Activated CD8-positive, alpha-beta T cell treated with anti-CD3 and anti-CD28 coated beads for 36 hours (primary cell): ENCODE measurements at regions not wholly inside any gene's neighbourhood (a gene's known extent, or its start where the extent isn't known, plus 50 kb on each side); places are given as distances from the start of the nearest gene placed in this dataset.

ENCODE experiments used
- ATAC-seq: fragments of 200-7000 bp; cut with Tn5 transposase; one replicate; pipeline ENCODE4 v1.10.0; 2021; ENCODE audit warnings: mild to moderate bottlenecking, moderate library complexity
- CTCF ChIA-PET: fragments of 350-600 bp; sonication (Branson Sonifier 250); formaldehyde crosslinking; loops from one replicate; lab custom pipeline; 2021; ENCODE audit warnings: antibody characterized with exemption; lab: Charles Lee
- POLR2A ChIA-PET: fragments of 350-600 bp; sonication (Branson Sonifier 250); formaldehyde crosslinking; loops from one replicate; lab custom pipeline; 2021; ENCODE audit warnings: antibody characterized with exemption; lab: Charles Lee
- DNase-seq: peaks from one replicate; pipeline ENCODE4 v3.0.0-alpha.2; 2020
- H3K27ac Mint-ChIP-seq: one replicate; pipeline ENCODE4 v1.8.0; 2021; ENCODE audit warnings: mild to moderate bottlenecking, mixed read lengths
- H3K27me3 Mint-ChIP-seq: one replicate; pipeline ENCODE4 v1.8.0; 2021; ENCODE audit warnings: mixed read lengths
- H3K36me3 Mint-ChIP-seq: one replicate; pipeline ENCODE4 v1.8.0; 2021; ENCODE audit warnings: low read depth, mixed read lengths
- H3K4me1 Mint-ChIP-seq: one replicate; pipeline ENCODE4 v1.8.0; 2021; ENCODE audit warnings: low read depth, mixed read lengths
- H3K4me3 Mint-ChIP-seq: one replicate; pipeline ENCODE4 v1.8.0; 2021; ENCODE audit warnings: mild to moderate bottlenecking, moderate library complexity, mixed read lengths
- H3K9me3 Mint-ChIP-seq: one replicate; pipeline ENCODE4 v1.8.0; 2021; ENCODE audit warnings: mixed read lengths
- intact Hi-C: fragments of 100-400 bp; cut with micrococcal nuclease; formaldehyde crosslinking; loops from one replicate; pipeline ENCODE4 v1.10.0; 2022
- TF ChIP-seq, protein P1 (sequence below): fragments of 200-600 bp; IDR thresholded peaks from one replicate; pipeline ENCODE4 v1.8.0; 2022; ENCODE audit warnings: antibody characterized with exemption, mild to moderate bottlenecking

GRCh38 chr20:52789716-52790115, 182.4 kb upstream of the TSHZ2 start:
- Mint-ChIP-seq H3K4me3 (no peak overlapping the region), H3K36me3 (no peaks in the 10 kb centered on the region), H3K27me3 (peaks cover 11% of the 10 kb centered on the region), H3K27ac (no peak overlapping the region), H3K9me3 (no peaks in the 10 kb centered on the region), H3K4me1 (no peaks in the 10 kb centered on the region)
- ChIA-PET CTCF (no interaction called here), POLR2A (interaction anchor here (0.9 kb wide), 1 partner anchor 14 kb away, joined by 3 read pairs; no protein-coding TSS in a partner anchor)
- intact Hi-C loops, result no loop called here
- ATAC-seq (no peak), DNase-seq (no peak)
- TF ChIP-seq, protein P1, sequence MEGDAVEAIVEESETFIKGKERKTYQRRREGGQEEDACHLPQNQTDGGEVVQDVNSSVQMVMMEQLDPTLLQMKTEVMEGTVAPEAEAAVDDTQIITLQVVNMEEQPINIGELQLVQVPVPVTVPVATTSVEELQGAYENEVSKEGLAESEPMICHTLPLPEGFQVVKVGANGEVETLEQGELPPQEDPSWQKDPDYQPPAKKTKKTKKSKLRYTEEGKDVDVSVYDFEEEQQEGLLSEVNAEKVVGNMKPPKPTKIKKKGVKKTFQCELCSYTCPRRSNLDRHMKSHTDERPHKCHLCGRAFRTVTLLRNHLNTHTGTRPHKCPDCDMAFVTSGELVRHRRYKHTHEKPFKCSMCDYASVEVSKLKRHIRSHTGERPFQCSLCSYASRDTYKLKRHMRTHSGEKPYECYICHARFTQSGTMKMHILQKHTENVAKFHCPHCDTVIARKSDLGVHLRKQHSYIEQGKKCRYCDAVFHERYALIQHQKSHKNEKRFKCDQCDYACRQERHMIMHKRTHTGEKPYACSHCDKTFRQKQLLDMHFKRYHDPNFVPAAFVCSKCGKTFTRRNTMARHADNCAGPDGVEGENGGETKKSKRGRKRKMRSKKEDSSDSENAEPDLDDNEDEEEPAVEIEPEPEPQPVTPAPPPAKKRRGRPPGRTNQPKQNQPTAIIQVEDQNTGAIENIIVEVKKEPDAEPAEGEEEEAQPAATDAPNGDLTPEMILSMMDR, result no peak

GRCh38 chr20:52787962-52788361, 184.2 kb upstream of the TSHZ2 start:
- Mint-ChIP-seq H3K4me1 (no peaks in the 10 kb centered on the region), H3K27me3 (peaks cover 9% of the 10 kb centered on the region), H3K9me3 (no peaks in the 10 kb centered on the region), H3K27ac (no peak overlapping the region), H3K36me3 (no peaks in the 10 kb centered on the region), H3K4me3 (no peak overlapping the region)
- TF ChIP-seq, protein P1, result no peak
- ATAC-seq (no peak), DNase-seq (no peak)
- ChIA-PET CTCF (no interaction called here), POLR2A (no interaction called here)
- intact Hi-C loops, result no loop called here

GRCh38 chr20:52787216-52787615, 184.9 kb upstream of the TSHZ2 start:
- Mint-ChIP-seq H3K4me3 (no peak overlapping the region), H3K36me3 (no peaks in the 10 kb centered on the region)
- POLR2A ChIA-PET, result no interaction called here

DNA sequence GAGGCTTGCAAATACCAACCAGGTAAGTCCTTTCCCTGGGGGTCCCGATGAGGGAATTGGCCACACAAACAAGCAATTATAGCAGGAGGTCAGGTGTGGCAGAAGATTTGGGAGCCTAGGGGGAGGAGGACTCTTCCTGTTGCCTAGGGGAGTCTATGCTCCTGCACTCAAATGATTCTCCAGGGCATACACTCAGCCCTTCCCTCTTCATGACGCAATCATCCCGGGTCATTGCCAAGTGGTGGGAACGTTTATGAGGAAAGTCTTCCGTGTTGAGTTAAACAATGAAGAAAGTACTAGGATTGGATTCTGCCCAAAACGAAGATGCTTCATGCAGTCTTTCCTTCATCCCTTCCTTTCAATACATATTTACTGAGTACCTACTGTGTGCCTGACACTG, 186.5 kb upstream of the TSHZ2 start:
- no peaks in the 10 kb centered on the region for H3K36me3 Mint-ChIP-seq
- H3K9me3 Mint-ChIP-seq, result no peaks in the 10 kb centered on the region
- TF ChIP-seq, protein P1, result no peak
- no peak overlapping the region for H3K27ac Mint-ChIP-seq
- no peaks in the 10 kb centered on the region for H3K4me1 Mint-ChIP-seq
- ATAC-seq (no peak), DNase-seq (no peak)
- intact Hi-C loops, result no loop called here
- H3K27me3 Mint-ChIP-seq, result peaks cover 11% of the 10 kb centered on the region
- no peak overlapping the region for H3K4me3 Mint-ChIP-seq
- POLR2A ChIA-PET, result no interaction called here
- CTCF ChIA-PET, result no interaction called here

More at GRCh38 chr20:52787216-52787615, 184.9 kb upstream of the TSHZ2 start:
- TF ChIP-seq, protein P1, result no peak
- intact Hi-C loops, result no loop called here
- H3K27me3 Mint-ChIP-seq, result peaks cover 11% of the 10 kb centered on the region
- CTCF ChIA-PET, result no interaction called here
- no peak for DNase-seq
- H3K27ac Mint-ChIP-seq, result no peak overlapping the region
- H3K4me1 Mint-ChIP-seq, result no peaks in the 10 kb centered on the region
- no peak for ATAC-seq
- H3K9me3 Mint-ChIP-seq, result no peaks in the 10 kb centered on the region

GRCh38 chr20:52783769-52784168, 188.4 kb upstream of the TSHZ2 start:
- ATAC-seq, result no peak
- no peaks in the 10 kb centered on the region for H3K36me3 Mint-ChIP-seq
- H3K4me3 Mint-ChIP-seq, result no peak overlapping the region
- H3K27me3 Mint-ChIP-seq, result peaks cover 11% of the 10 kb centered on the region
- H3K4me1 Mint-ChIP-seq, result no peaks in the 10 kb centered on the region
- peak; percentile 26 for DNase-seq
- intact Hi-C loops, result no loop called here
- no peak overlapping the region for H3K27ac Mint-ChIP-seq
- POLR2A ChIA-PET, result no interaction called here
- TF ChIP-seq, protein P1, result peak; percentile 28
- H3K9me3 Mint-ChIP-seq, result no peaks in the 10 kb centered on the region
- CTCF ChIA-PET, result no interaction called here
